OCI-LY3 (cell line): ENCODE measurements at regions not wholly inside any gene's neighbourhood (a gene's known extent, or its start where the extent isn't known, plus 50 kb on each side); places are given as distances from the start of the nearest gene placed in this dataset.

Experiments
- CTCF ChIP-seq: fragments of 200-600, 300-600 bp; sonication (generic); IDR thresholded peaks from 2 replicates; pipeline ENCODE4 v1.5.1; 2014; ENCODE audit warnings: antibody characterized with exemption, low read length, low read depth
- EZH2phosphoT487 ChIP-seq: fragments of 200-600 bp; shearing (Covaris generic); IDR thresholded peaks from 2 replicates; pipeline ENCODE4 v1.6.1; 2018; ENCODE audit warnings: antibody characterized with exemption, mixed run types, low read depth

GRCh38 chr6:113629256-113629655, 227.9 kb upstream of the MARCKS start:
- TF ChIP-seq CTCF = no peak
- no peak for TF ChIP-seq EZH2phosphoT487
